Upper lobe of left lung (tissue), 6 donors: ENCODE measurements at regions not wholly inside any gene's neighbourhood (a gene's known extent, or its start where the extent isn't known, plus 50 kb on each side); places are given as distances from the start of the nearest gene placed in this dataset.
"Not testable (repeated sequence)": the region's sequence is repeated elsewhere in the genome, so short reads cannot be mapped to it uniquely, and the experiment has no call there.

ENCODE experiments used
- ATAC-seq, 2 donors: fragments of 200-7000 bp; cut with Tn5 transposase; one replicate each; pipeline ENCODE4 v1.9.1; 2022; ENCODE audit warnings: mild to moderate bottlenecking in 2 of 2, moderate library complexity in 2 of 2; ENCODE audit not compliant: low FRiP score in 2 of 2
- DNase-seq, 2 donors: peaks; one replicate each; pipeline ENCODE4 v3.0.0-alpha.2; 2019 to 2020
- H3K27ac ChIP-seq, 4 donors: fragments of 200-600 bp; sonication (generic); one replicate each; pipeline ENCODE4 v1.5.1; 2016 to 2019
- H3K27me3 ChIP-seq, 4 donors: fragments of 200-600 bp; sonication (generic); one replicate each; pipeline ENCODE4 v1.5.1; 2017 to 2019
- H3K36me3 ChIP-seq, 4 donors: fragments of 200-600 bp; sonication (generic); one replicate each; pipeline ENCODE4 v1.5.1; 2016 to 2019
- H3K4me1 ChIP-seq, 4 donors: fragments of 200-600 bp; sonication (generic); one replicate each; pipeline ENCODE4 v1.5.1; 2018 to 2019
- H3K4me3 ChIP-seq, 4 donors: fragments of 200-600 bp; sonication (generic); one replicate each; pipeline ENCODE4 v1.5.1; 2017 to 2019; ENCODE audit warnings: mild to moderate bottlenecking in 2 of 4, moderate library complexity in 1 of 4
- H3K9me3 ChIP-seq, 4 donors: fragments of 200-600 bp; sonication (generic); one replicate each; pipeline ENCODE4 v1.5.1; 2018 to 2019
- EP300 ChIP-seq, 4 donors: sonication (generic); formaldehyde crosslinking; IDR thresholded peaks; one replicate each; pipeline ENCODE4 v1.5.1; 2017; ENCODE audit warnings: antibody characterized with exemption in 4 of 4, control low read depth in 2 of 4
- POLR2A ChIP-seq, 4 donors: fragments of 450-650 bp; IDR thresholded peaks; one replicate each; pipeline ENCODE4 v1.5.1; 2016 to 2017; ENCODE audit warnings: antibody characterized with exemption in 4 of 4, mild to moderate bottlenecking in 2 of 4
- POLR2AphosphoS5 ChIP-seq, 2 donors: sonication (generic); formaldehyde crosslinking; IDR thresholded peaks; one replicate each; pipeline ENCODE4 v1.5.1; 2017; ENCODE audit warnings: antibody characterized with exemption in 2 of 2
- WGBS, 2 donors: methylation state at CpG; one replicate each; pipeline ENCODE4 v1.1.5; 2017 to 2018; 5-methylcytosine and 5-hydroxymethylcytosine counted together
- TF ChIP-seq, protein P1 (sequence below), 6 experiments: fragments of 450-650 bp in 4 of 6; fragments of 200-600 bp in 2 of 6; sonication (generic) in 2 of 6; IDR thresholded peaks; one replicate each; pipeline ENCODE4 v1.5.1; 2016 to 2019; ENCODE audit warnings: antibody characterized with exemption in 6 of 6
- donor health status: DM: no; HTN: no; CAD: no; lungs with moderate emphysema.
- donor health status: DM: no; HTN: yes; CAD: no; lungs with severe emphysema.

- not testable (repeated sequence) for H3K9me3 ChIP-seq, ATAC-seq, DNase-seq, H3K27me3 ChIP-seq, H3K4me1 ChIP-seq, H3K4me3 ChIP-seq, H3K36me3 ChIP-seq, H3K27ac ChIP-seq
- WGBS, 2 donors: 89 to 96% methylated on average over 5 of the region's 5 CpGs
Observed at GRCh38 chr4:102397056-102397455, 51.8 kb upstream of the SLC39A8 start.

DNA sequence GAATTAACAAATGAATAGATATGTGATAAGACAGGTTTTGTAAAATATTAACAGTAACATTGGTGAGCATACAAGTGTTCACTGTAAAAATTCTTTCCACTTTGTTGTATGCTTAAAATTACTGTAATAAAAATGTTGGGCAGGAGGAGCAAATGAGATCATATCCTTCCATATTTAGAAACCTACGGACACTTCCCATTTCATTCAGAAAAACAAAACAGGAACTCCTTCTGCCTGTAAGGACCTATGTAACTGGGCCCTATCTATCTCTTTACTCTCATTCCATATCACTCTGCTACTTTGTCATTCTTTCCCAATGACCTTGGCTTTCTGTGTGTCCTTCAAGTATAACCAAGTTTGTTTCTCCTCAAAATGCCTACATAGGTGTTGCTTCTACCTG is 53.7 kb upstream of the SLC39A8 start:
- H3K4me3 ChIP-seq: no peak overlapping the region
- H3K9me3 ChIP-seq: no peaks in the 10 kb centered on the region
- DNase-seq: no peak
- peaks cover 0 to 3% (median 0%) of the 10 kb centered on the region in 4 donors for H3K4me1 ChIP-seq
- ATAC-seq: peak in 1 of 2 donors; percentile 72
- no peak overlapping the region for H3K27ac ChIP-seq
- no peaks in the 10 kb centered on the region for H3K36me3 ChIP-seq
- 37 to 46% methylated on average over 1 of the region's 1 CpG for WGBS, 2 donors
- no peak for TF ChIP-seq POLR2AphosphoS5 (IDR thresholded peaks at IDR 0.05)
- TF ChIP-seq, protein P1, sequence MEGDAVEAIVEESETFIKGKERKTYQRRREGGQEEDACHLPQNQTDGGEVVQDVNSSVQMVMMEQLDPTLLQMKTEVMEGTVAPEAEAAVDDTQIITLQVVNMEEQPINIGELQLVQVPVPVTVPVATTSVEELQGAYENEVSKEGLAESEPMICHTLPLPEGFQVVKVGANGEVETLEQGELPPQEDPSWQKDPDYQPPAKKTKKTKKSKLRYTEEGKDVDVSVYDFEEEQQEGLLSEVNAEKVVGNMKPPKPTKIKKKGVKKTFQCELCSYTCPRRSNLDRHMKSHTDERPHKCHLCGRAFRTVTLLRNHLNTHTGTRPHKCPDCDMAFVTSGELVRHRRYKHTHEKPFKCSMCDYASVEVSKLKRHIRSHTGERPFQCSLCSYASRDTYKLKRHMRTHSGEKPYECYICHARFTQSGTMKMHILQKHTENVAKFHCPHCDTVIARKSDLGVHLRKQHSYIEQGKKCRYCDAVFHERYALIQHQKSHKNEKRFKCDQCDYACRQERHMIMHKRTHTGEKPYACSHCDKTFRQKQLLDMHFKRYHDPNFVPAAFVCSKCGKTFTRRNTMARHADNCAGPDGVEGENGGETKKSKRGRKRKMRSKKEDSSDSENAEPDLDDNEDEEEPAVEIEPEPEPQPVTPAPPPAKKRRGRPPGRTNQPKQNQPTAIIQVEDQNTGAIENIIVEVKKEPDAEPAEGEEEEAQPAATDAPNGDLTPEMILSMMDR (IDR thresholded peaks at IDR 0.05): no peak
- no peak for TF ChIP-seq EP300 (IDR thresholded peaks at IDR 0.05)
- TF ChIP-seq POLR2A (IDR thresholded peaks at IDR 0.05): no peak
- no peaks in the 10 kb centered on the region for H3K27me3 ChIP-seq

DNA sequence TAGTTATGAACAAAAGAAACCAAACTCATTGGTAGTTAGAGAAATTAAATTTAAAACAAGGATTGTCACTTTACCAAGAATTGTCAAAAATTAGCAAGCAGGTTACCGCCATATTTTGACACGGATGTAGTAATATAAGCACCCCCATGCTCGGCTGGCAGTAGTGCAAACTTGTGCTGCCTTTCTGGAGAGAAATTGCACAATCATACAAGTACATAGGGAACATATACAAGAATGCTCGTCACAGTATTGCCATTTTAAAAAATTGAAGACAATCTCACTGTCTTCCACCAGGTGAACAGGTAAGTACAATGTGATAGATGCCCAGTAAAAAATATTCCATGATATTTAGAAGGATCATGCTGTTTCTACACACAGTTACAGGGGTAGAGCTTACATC is 55.6 kb upstream of the SLC39A8 start:
- TF ChIP-seq POLR2AphosphoS5 (IDR thresholded peaks at IDR 0.05): no peak
- TF ChIP-seq POLR2A (IDR thresholded peaks at IDR 0.05): no peak
- no peak for TF ChIP-seq EP300 (IDR thresholded peaks at IDR 0.05)
- TF ChIP-seq, protein P1 (IDR thresholded peaks at IDR 0.05): no peak
- no peak for DNase-seq
- 76 to 81% methylated on average over 4 of the region's 4 CpGs for WGBS, 2 donors
- no peaks in the 10 kb centered on the region for H3K36me3 ChIP-seq
- H3K27me3 ChIP-seq: no peaks in the 10 kb centered on the region
- no peaks in the 10 kb centered on the region for H3K9me3 ChIP-seq
- H3K4me1 ChIP-seq: peaks cover 0 to 11% (median 0%) of the 10 kb centered on the region in 4 donors
- no peak overlapping the region for H3K27ac ChIP-seq
- no peak overlapping the region for H3K4me3 ChIP-seq
- no peak for ATAC-seq

GRCh38 chr4:102402223-102402622 is 56.9 kb upstream of the SLC39A8 start:
- 83 to 88% methylated on average over 2 of the region's 2 CpGs for WGBS, 2 donors
- no peak overlapping the region for H3K27ac ChIP-seq
- DNase-seq: no peak
- ATAC-seq: no peak
- no peaks in the 10 kb centered on the region for H3K9me3 ChIP-seq
- no peak for TF ChIP-seq POLR2AphosphoS5 (IDR thresholded peaks at IDR 0.05)
- TF ChIP-seq, protein P1 (IDR thresholded peaks at IDR 0.05): no peak
- TF ChIP-seq POLR2A (IDR thresholded peaks at IDR 0.05): no peak
- no peak for TF ChIP-seq EP300 (IDR thresholded peaks at IDR 0.05)
- peaks cover 0 to 11% (median 0%) of the 10 kb centered on the region in 4 donors for H3K4me1 ChIP-seq
- no peaks in the 10 kb centered on the region for H3K36me3 ChIP-seq
- no peaks in the 10 kb centered on the region for H3K27me3 ChIP-seq
- no peak overlapping the region for H3K4me3 ChIP-seq

DNA sequence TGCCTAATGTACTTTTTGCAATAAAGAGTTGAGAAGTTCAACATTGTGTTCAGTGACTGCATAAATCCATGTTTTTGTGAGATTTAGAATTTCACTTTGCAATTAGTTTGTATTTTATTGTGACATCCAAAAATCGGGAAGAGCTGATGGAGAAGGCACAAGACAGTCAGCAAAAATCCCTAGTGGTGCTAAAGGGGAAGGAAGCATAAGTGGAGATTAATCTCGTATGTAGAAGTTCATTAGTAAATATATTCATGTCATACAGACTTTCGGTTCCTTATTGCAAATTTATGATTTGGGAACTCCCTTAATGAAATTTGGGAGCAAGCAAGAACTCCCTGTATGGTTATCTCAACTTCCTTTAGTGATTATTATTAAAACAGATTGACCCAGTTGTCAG is 57.8 kb upstream of the SLC39A8 start:
- peak in 1 of 2 donors; percentile 56 for ATAC-seq
- Histone ChIP-seq H3K9me3 (no peaks in the 10 kb centered on the region), H3K4me3 (no peak overlapping the region), H3K36me3 (no peaks in the 10 kb centered on the region), H3K27ac (no peak overlapping the region), H3K27me3 (no peaks in the 10 kb centered on the region), H3K4me1 (peaks cover 0 to 11% (median 0%) of the 10 kb centered on the region in 4 donors)
- WGBS, 2 donors: 63 to 74% methylated on average over 3 of the region's 3 CpGs
- TF ChIP-seq POLR2A (IDR thresholded peaks at IDR 0.05): no peak
- TF ChIP-seq EP300 (IDR thresholded peaks at IDR 0.05): no peak
- TF ChIP-seq POLR2AphosphoS5 (IDR thresholded peaks at IDR 0.05): no peak
- DNase-seq: no peak

- ATAC-seq: peak in 1 of 2 donors; percentile 32
Observed at GRCh38 chr4:102404431-102404969, 59.2 kb upstream of the SLC39A8 start.

More at GRCh38 chr4:102404431-102404969, 59.2 kb upstream of the SLC39A8 start:
- 38 to 55% methylated on average over 1 of the region's 1 CpG for WGBS, 2 donors
- Histone ChIP-seq H3K36me3 (no peaks in the 10 kb centered on the region), H3K27me3 (no peaks in the 10 kb centered on the region), H3K27ac (no peak overlapping the region), H3K9me3 (no peaks in the 10 kb centered on the region), H3K4me1 (peaks cover 0 to 11% (median 0%) of the 10 kb centered on the region in 4 donors), H3K4me3 (no peak overlapping the region)
- TF ChIP-seq EP300 (IDR thresholded peaks at IDR 0.05) (no peak), POLR2A (IDR thresholded peaks at IDR 0.05) (no peak), POLR2AphosphoS5 (IDR thresholded peaks at IDR 0.05) (no peak)
- TF ChIP-seq, protein P1 (IDR thresholded peaks at IDR 0.05): no peak
- DNase-seq: no peak
